ENCODE measurements at regions not wholly inside any gene's neighbourhood (a gene's known extent, or its start where the extent isn't known, plus 50 kb on each side); places are given as distances from the start of the nearest gene placed in this dataset.

DNA sequence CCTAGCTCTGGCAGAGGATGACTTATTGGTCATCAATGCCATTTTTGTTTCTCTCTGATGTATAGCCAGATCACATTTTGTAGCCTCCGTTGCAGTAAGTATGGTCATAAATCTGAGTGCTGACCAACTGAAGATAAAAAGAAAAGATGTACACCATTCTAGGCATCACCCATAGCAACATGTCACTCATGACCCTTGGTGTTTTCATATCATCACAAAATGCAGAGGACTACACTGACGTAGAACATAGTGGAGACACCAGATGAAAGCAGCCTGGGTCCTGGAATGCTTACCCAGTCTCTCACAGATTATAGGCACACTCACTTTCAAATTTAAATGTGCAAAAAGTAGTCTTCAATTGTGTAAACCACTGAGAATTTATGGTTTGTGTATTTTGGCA is 172.8 kb downstream of the PDHA2 start:
- TF ChIP-seq, protein P1, sequence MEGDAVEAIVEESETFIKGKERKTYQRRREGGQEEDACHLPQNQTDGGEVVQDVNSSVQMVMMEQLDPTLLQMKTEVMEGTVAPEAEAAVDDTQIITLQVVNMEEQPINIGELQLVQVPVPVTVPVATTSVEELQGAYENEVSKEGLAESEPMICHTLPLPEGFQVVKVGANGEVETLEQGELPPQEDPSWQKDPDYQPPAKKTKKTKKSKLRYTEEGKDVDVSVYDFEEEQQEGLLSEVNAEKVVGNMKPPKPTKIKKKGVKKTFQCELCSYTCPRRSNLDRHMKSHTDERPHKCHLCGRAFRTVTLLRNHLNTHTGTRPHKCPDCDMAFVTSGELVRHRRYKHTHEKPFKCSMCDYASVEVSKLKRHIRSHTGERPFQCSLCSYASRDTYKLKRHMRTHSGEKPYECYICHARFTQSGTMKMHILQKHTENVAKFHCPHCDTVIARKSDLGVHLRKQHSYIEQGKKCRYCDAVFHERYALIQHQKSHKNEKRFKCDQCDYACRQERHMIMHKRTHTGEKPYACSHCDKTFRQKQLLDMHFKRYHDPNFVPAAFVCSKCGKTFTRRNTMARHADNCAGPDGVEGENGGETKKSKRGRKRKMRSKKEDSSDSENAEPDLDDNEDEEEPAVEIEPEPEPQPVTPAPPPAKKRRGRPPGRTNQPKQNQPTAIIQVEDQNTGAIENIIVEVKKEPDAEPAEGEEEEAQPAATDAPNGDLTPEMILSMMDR (optimal IDR thresholded peaks at IDR 0.05 in 1 of 3, IDR thresholded peaks at IDR 0.05 in 1 of 3, conservative IDR thresholded peaks at IDR 0.05 in 1 of 3; ENCODE audit: extremely low read depth in 1 of 3, insufficient read depth in 2 of 3, low read length in 3 of 3), result no peak
- no peak for TF ChIP-seq EZH2 (IDR thresholded peaks at IDR 0.05; ENCODE audit: low read length)

All from keratinocyte (primary cell).